ENCODE measurements at regions not wholly inside any gene's neighbourhood (a gene's known extent, or its start where the extent isn't known, plus 50 kb on each side); places are given as distances from the start of the nearest gene placed in this dataset.

DNA sequence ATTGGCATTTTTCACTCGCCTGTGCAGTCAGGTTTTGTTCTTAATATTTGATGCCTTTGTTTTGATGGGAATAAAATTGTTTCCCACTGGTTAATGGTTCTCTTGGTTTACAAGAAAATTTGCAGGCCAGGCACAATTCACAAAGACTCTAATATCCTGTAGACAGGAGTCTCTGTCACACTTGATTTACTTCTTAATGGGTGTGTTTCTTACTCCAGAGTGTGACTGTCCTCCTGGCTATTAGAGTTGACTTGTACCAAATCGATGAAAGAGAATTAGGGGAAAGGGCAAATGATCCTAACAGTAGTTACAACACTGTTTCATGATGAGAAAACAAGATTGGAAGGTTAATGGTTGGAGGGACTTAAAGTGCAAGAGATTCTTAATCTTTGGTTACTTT, 142.8 kb upstream of the SV2C start:
- TF ChIP-seq, protein P1, sequence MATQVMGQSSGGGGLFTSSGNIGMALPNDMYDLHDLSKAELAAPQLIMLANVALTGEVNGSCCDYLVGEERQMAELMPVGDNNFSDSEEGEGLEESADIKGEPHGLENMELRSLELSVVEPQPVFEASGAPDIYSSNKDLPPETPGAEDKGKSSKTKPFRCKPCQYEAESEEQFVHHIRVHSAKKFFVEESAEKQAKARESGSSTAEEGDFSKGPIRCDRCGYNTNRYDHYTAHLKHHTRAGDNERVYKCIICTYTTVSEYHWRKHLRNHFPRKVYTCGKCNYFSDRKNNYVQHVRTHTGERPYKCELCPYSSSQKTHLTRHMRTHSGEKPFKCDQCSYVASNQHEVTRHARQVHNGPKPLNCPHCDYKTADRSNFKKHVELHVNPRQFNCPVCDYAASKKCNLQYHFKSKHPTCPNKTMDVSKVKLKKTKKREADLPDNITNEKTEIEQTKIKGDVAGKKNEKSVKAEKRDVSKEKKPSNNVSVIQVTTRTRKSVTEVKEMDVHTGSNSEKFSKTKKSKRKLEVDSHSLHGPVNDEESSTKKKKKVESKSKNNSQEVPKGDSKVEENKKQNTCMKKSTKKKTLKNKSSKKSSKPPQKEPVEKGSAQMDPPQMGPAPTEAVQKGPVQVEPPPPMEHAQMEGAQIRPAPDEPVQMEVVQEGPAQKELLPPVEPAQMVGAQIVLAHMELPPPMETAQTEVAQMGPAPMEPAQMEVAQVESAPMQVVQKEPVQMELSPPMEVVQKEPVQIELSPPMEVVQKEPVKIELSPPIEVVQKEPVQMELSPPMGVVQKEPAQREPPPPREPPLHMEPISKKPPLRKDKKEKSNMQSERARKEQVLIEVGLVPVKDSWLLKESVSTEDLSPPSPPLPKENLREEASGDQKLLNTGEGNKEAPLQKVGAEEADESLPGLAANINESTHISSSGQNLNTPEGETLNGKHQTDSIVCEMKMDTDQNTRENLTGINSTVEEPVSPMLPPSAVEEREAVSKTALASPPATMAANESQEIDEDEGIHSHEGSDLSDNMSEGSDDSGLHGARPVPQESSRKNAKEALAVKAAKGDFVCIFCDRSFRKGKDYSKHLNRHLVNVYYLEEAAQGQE (IDR thresholded peaks at IDR 0.05; ENCODE audit: insufficient replicate concordance, low read depth), result no peak
- TF ChIP-seq, protein P2, sequence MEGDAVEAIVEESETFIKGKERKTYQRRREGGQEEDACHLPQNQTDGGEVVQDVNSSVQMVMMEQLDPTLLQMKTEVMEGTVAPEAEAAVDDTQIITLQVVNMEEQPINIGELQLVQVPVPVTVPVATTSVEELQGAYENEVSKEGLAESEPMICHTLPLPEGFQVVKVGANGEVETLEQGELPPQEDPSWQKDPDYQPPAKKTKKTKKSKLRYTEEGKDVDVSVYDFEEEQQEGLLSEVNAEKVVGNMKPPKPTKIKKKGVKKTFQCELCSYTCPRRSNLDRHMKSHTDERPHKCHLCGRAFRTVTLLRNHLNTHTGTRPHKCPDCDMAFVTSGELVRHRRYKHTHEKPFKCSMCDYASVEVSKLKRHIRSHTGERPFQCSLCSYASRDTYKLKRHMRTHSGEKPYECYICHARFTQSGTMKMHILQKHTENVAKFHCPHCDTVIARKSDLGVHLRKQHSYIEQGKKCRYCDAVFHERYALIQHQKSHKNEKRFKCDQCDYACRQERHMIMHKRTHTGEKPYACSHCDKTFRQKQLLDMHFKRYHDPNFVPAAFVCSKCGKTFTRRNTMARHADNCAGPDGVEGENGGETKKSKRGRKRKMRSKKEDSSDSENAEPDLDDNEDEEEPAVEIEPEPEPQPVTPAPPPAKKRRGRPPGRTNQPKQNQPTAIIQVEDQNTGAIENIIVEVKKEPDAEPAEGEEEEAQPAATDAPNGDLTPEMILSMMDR (IDR thresholded peaks at IDR 0.05; ENCODE audit: insufficient read depth, low read length), result no peak
- no peak for TF ChIP-seq POLR2AphosphoS5 (IDR thresholded peaks at IDR 0.05; ENCODE audit: low read depth)

Measured in HL-60 (cell line).